ENCODE measurements at regions not wholly inside any gene's neighbourhood (a gene's known extent, or its start where the extent isn't known, plus 50 kb on each side); places are given as distances from the start of the nearest gene placed in this dataset.

GRCh38 chr14:98819867-98820206 is 452.2 kb downstream of the BCL11B start:
- no peak for DNase-seq
- Mint-ChIP-seq H3K36me3 (ENCODE audit: low read depth) (no peaks in the 10 kb centered on the region), H3K4me3 (no peak overlapping the region), H3K27ac (no peak overlapping the region), H3K9me3 (no peaks in the 10 kb centered on the region), H3K4me1 (no peaks in the 10 kb centered on the region), H3K27me3 (no peaks in the 10 kb centered on the region)
- ChIA-PET POLR2A (no interaction called here), CTCF (interaction anchor here (0.6 kb wide), 1 partner anchor 455 kb away, joined by 3 read pairs; no protein-coding TSS in a partner anchor)

GRCh38 chr14:98822917-98823316 is 449.1 kb downstream of the BCL11B start:
- Mint-ChIP-seq H3K9me3 (no peaks in the 10 kb centered on the region), H3K4me3 (no peak overlapping the region), H3K27me3 (no peaks in the 10 kb centered on the region), H3K4me1 (no peaks in the 10 kb centered on the region), H3K27ac (no peak overlapping the region), H3K36me3 (ENCODE audit: low read depth) (no peaks in the 10 kb centered on the region)
- no peak for DNase-seq
- ChIA-PET CTCF (no interaction called here), POLR2A (no interaction called here)

DNA sequence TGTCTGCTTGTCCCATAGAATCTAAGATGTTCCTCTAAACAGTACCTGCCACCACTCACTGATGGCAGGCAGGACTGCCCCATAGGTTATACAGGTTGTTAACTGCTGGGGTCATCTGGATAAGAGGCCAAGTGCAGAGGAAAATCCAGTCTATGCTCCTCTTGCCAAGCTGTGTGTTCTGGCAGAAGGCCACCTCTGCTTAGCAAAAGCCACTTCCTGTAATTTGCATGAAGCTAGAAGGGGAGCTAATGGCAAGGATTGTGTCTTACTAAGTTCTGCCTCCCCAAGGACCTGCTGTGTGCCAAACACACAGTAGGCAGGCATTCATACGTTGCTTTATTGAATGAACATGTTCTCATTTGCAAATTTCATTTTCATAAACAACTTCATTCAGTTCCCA is 445.4 kb downstream of the BCL11B start:
- H3K9me3 Mint-ChIP-seq: no peaks in the 10 kb centered on the region
- POLR2A ChIA-PET: no interaction called here
- CTCF ChIA-PET: no interaction called here
- no peaks in the 10 kb centered on the region for H3K4me1 Mint-ChIP-seq
- H3K27ac Mint-ChIP-seq: no peak overlapping the region
- H3K4me3 Mint-ChIP-seq: no peak overlapping the region
- no peak for DNase-seq
- H3K36me3 Mint-ChIP-seq (ENCODE audit: low read depth): no peaks in the 10 kb centered on the region
- H3K27me3 Mint-ChIP-seq: no peaks in the 10 kb centered on the region

- Mint-ChIP-seq H3K36me3 (ENCODE audit: low read depth) (no peaks in the 10 kb centered on the region), H3K4me1 (no peaks in the 10 kb centered on the region), H3K27me3 (no peaks in the 10 kb centered on the region), H3K9me3 (no peaks in the 10 kb centered on the region), H3K4me3 (no peak overlapping the region), H3K27ac (no peak overlapping the region)
- POLR2A ChIA-PET: no interaction called here
- CTCF ChIA-PET: no interaction called here
- DNase-seq: no peak
Measured at GRCh38 chr14:98834119-98834518, 437.9 kb downstream of the BCL11B start.

DNA sequence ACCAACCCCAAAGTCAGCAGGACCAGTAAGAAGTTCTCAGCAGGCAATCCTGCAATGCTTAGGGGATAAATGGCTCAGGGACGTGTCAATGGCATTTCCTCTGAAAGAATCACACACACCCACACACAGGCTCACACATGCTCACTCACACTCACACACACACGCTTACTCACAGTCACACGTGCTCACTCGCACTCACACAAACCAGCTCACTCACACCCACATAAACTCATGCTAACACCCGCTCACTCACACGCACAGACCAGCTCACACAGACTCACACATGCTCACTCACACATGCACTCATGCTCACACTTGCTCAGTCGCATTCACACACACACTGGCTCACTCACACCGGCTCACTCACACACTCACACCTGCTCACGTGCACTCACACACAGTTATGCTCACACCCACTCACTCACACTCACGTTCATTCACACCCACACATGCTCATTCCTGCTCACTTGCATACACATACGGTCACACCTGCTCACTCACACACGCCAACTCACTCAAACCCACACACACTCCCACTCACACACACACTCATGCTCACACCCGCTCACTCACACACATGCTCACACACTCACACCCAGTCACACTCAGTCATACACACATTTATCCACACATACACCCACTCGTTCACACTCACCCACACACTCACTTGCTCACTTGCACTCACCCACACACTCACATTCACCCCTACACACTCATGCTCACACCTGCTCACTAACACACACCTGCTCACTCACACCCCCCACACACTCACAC is 436.8 kb downstream of the BCL11B start:
- POLR2A ChIA-PET: no interaction called here

GRCh38 chr14:98835825-98836100 is 436.2 kb downstream of the BCL11B start:
- Mint-ChIP-seq H3K4me3 (no peak overlapping the region), H3K27ac (no peak overlapping the region), H3K4me1 (no peaks in the 10 kb centered on the region)

More for the DNA sequence above, 436.8 kb downstream of the BCL11B start:
- no peak overlapping the region for H3K4me3 Mint-ChIP-seq
- H3K27me3 Mint-ChIP-seq: no peaks in the 10 kb centered on the region
- CTCF ChIA-PET: no interaction called here
- H3K36me3 Mint-ChIP-seq (ENCODE audit: low read depth): no peaks in the 10 kb centered on the region
- H3K9me3 Mint-ChIP-seq: no peaks in the 10 kb centered on the region
- H3K27ac Mint-ChIP-seq: no peak overlapping the region
- H3K4me1 Mint-ChIP-seq: no peaks in the 10 kb centered on the region
- no peak for DNase-seq

DNA sequence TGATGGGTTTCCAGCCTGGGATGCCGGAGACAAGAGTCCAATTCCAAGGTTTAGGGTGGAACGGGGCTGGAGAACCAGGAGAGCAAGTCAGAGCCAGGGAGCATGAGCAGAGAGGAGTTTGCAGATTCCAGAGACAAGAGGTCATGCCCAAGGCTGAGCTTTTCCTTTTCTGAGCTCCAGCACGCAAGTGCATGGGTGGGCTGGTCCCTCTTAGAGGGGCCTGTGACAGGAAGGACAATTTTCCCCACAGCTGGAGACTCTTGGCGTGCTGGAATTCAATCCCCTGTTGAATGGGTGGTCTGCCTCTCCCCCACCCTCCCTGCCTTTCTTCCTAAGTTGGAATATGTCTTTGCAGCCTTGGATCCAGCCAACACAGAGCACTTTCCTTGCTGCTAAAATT is 431.9 kb downstream of the BCL11B start:
- CTCF ChIA-PET: no interaction called here
- H3K27me3 Mint-ChIP-seq: no peaks in the 10 kb centered on the region
- DNase-seq: no peak
- POLR2A ChIA-PET: no interaction called here
- H3K9me3 Mint-ChIP-seq: no peaks in the 10 kb centered on the region
- no peak overlapping the region for H3K4me3 Mint-ChIP-seq
- peaks cover 3% of the 10 kb centered on the region for H3K4me1 Mint-ChIP-seq
- no peaks in the 10 kb centered on the region for H3K36me3 Mint-ChIP-seq (ENCODE audit: low read depth)
- no peak overlapping the region for H3K27ac Mint-ChIP-seq

More at GRCh38 chr14:98835825-98836100, 436.2 kb downstream of the BCL11B start:
- POLR2A ChIA-PET: no interaction called here
- Mint-ChIP-seq H3K27me3 (no peaks in the 10 kb centered on the region), H3K9me3 (no peaks in the 10 kb centered on the region), H3K36me3 (ENCODE audit: low read depth) (no peaks in the 10 kb centered on the region)
- CTCF ChIA-PET: no interaction called here
- no peak for DNase-seq

DNA sequence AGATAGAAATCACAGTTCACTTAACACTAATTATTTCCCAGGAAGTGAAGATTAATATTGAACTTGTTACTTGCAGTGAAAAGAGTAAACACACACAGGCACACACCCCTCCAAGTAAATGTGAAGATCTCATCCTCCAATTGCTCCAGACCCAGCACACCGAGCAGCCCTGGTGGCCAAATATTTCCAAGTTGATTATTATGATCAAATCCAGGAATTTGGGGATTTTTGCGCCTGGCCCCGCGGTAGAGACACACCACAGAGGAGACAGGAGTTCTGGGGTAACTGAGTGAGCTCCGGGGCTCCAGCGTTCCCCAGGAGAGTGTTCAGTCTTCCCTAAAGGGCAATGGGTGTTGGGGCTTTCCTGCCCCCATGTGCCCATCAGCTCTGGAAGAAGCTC is 431.5 kb downstream of the BCL11B start:
- Mint-ChIP-seq H3K27me3 (no peaks in the 10 kb centered on the region), H3K27ac (no peak overlapping the region), H3K4me1 (peaks cover 3% of the 10 kb centered on the region), H3K36me3 (ENCODE audit: low read depth) (no peaks in the 10 kb centered on the region), H3K9me3 (no peaks in the 10 kb centered on the region), H3K4me3 (no peak overlapping the region)
- DNase-seq: no peak
- ChIA-PET POLR2A (no interaction called here), CTCF (no interaction called here)

DNA sequence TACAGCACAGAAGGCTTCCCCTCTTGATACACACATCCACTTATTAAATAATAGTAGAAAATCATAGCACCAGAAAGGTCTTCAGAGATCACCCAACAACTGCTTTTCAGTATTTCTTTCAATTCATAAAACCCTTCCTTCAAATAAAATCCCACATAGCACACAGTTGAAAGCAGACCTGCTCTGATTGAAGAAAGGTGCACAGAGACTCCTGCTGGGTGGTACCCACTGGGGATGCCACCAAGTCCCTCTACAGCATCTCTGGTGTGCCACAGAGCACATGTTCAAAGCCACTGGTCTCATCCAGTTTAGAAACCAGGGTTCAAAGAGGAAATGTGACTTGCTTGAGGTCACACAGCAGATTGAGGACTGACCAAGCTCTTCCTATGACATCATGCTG is 427.5 kb downstream of the BCL11B start:
- Mint-ChIP-seq H3K9me3 (peaks cover 2% of the 10 kb centered on the region), H3K36me3 (ENCODE audit: low read depth) (no peaks in the 10 kb centered on the region), H3K4me1 (peaks cover 3% of the 10 kb centered on the region), H3K27ac (no peak overlapping the region), H3K27me3 (peaks cover 1% of the 10 kb centered on the region), H3K4me3 (no peak overlapping the region)
- POLR2A ChIA-PET: no interaction called here
- no peak for DNase-seq
- CTCF ChIA-PET: no interaction called here

DNA sequence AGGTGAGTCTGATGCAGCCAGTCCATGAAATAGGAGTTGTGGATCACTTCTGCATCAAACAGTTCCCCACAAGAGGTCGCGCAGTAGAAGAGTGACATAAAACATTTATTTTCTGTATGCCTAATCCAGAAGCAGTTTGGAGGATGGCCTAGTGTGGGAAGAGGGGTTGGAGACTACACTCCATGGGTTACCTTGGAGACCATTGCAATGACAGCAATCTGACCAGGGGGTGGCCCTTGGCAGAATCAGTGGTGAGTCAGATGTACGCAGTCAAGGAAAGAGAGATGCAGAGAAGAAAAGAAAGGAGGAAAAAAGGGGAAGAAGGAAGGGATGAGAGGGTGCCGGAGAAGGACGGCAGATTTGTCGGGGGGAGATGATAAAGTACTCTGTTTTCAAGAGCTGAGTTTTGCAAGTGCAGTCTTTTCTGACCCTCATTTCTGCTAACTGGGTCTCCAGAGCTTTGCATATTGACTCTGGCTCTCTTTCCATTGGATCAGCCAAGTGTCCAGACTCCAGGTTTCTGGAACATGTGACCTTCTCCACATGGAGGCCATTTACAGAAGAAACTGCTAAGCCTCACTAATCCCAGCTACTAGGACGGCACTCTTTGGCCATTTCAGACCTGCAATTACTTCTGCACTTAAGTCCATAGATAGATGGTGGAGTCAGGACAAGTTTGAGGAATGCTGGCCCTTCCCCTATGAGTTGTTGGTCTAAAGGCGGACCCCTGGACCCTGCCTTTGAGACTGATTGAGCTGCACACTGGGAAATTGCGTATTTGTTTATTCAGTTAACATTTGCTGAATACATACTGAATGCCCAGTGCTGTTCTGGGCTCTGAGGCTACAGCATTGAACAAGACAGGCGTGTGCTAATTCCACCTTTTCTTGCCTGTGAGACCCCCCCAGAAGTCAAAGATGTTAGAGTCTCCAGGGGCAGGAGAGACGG is 424.2 kb downstream of the BCL11B start:
- DNase-seq: no peak
- H3K4me1 Mint-ChIP-seq: peaks cover 3% of the 10 kb centered on the region
- POLR2A ChIA-PET: no interaction called here
- no peaks in the 10 kb centered on the region for H3K36me3 Mint-ChIP-seq (ENCODE audit: low read depth)
- CTCF ChIA-PET: no interaction called here
- no peak overlapping the region for H3K27ac Mint-ChIP-seq
- peaks cover 2% of the 10 kb centered on the region for H3K9me3 Mint-ChIP-seq
- H3K4me3 Mint-ChIP-seq: no peak overlapping the region
- peaks cover 1% of the 10 kb centered on the region for H3K27me3 Mint-ChIP-seq

DNA sequence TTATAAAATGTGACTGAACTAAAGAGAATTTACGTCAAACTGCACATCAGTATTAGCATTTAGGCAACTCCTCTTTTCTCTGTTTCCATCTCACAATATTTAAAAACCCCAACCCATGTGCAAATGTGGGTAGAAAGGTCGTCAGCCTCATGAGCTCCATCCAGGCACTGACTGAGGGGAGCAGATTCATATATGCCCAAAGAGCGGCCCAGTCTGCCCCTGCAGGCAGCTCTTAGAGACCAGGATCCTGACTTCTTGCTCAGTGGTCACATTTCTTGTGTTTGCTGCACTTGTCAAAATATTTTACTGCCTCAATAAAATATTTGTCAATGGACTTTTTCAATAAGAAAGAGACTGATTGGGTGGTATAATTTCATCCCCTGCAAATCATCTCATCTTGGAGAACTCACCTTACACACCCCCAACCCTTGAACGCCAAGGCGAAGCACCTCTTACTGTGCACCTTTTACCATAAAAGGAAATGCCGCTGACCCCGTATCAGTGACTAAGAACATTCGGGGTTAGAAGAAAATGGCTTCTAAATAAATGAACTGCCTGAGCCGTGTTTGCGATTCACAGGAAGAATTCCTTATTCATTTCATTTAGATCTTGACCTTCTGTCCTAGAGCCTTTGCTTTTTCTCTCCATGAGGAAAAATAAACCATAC is 418.8 kb downstream of the BCL11B start:
- DNase-seq: no peak
- H3K27me3 Mint-ChIP-seq: peaks cover 6% of the 10 kb centered on the region
- H3K36me3 Mint-ChIP-seq (ENCODE audit: low read depth): no peaks in the 10 kb centered on the region
- no peaks in the 10 kb centered on the region for H3K4me1 Mint-ChIP-seq
- ChIA-PET CTCF (no interaction called here), POLR2A (no interaction called here)
- H3K4me3 Mint-ChIP-seq: no peak overlapping the region
- H3K27ac Mint-ChIP-seq: no peak overlapping the region
- H3K9me3 Mint-ChIP-seq: no peaks in the 10 kb centered on the region

- no peak for DNase-seq
- POLR2A ChIA-PET: no interaction called here
- no peaks in the 10 kb centered on the region for H3K9me3 Mint-ChIP-seq
- H3K4me1 Mint-ChIP-seq: no peaks in the 10 kb centered on the region
- CTCF ChIA-PET: no interaction called here
- H3K4me3 Mint-ChIP-seq: no peak overlapping the region
- H3K36me3 Mint-ChIP-seq (ENCODE audit: low read depth): no peaks in the 10 kb centered on the region
- H3K27me3 Mint-ChIP-seq: peaks cover 6% of the 10 kb centered on the region
- H3K27ac Mint-ChIP-seq: no peak overlapping the region
Measured at GRCh38 chr14:98855926-98856715, 415.9 kb downstream of the BCL11B start.

- no peak overlapping the region for H3K27ac Mint-ChIP-seq
- no peak overlapping the region for H3K4me3 Mint-ChIP-seq
- POLR2A ChIA-PET: no interaction called here
- H3K36me3 Mint-ChIP-seq (ENCODE audit: low read depth): no peaks in the 10 kb centered on the region
- H3K27me3 Mint-ChIP-seq: peaks cover 7% of the 10 kb centered on the region
- no peak for DNase-seq
- CTCF ChIA-PET: no interaction called here
- H3K9me3 Mint-ChIP-seq: no peaks in the 10 kb centered on the region
- no peaks in the 10 kb centered on the region for H3K4me1 Mint-ChIP-seq
Measured at GRCh38 chr14:98858158-98858557, 413.8 kb downstream of the BCL11B start.
